ENCODE measurements at regions not wholly inside any gene's neighbourhood (a gene's known extent, or its start where the extent isn't known, plus 50 kb on each side); places are given as distances from the start of the nearest gene placed in this dataset.

- intact Hi-C loops (cut with micrococcal nuclease) = no loop called here
Measured at GRCh38 chr9:135378751-135379150, 100.8 kb upstream of the PPP1R26 start.

GRCh38 chr9:135379540-135380267, 99.9 kb upstream of the PPP1R26 start:
- intact Hi-C loops (cut with micrococcal nuclease) = no loop called here
- Mint-ChIP-seq H3K27ac (ENCODE audit: low read depth, unreplicated experiment) (no peak overlapping the region), H3K9me3 (ENCODE audit: unreplicated experiment) (no peaks in the 10 kb centered on the region), H3K4me1 (ENCODE audit: insufficient read depth, unreplicated experiment) (no peaks in the 10 kb centered on the region), H3K36me3 (ENCODE audit: insufficient read depth, unreplicated experiment) (peaks cover 3% of the 10 kb centered on the region), H3K27me3 (ENCODE audit: insufficient read depth, unreplicated experiment) (peaks cover 12% of the 10 kb centered on the region), H3K4me3 (ENCODE audit: unreplicated experiment) (no peak overlapping the region)
- no peak for TF ChIP-seq CTCF (IDR thresholded peaks at IDR 0.05; ENCODE audit: unreplicated experiment)
- ChIA-PET POLR2A (no interaction called here), CTCF (interaction anchor here (1.1 kb wide), 1 partner anchor 33 kb away, joined by 3 read pairs; no protein-coding TSS in a partner anchor)
- peak; percentile 15 for DNase-seq (ENCODE audit: unreplicated experiment)
- no TSS peak for BruUV-seq (replicated peaks)

More at GRCh38 chr9:135378751-135379150, 100.8 kb upstream of the PPP1R26 start:
- no peak for TF ChIP-seq CTCF (IDR thresholded peaks at IDR 0.05; ENCODE audit: unreplicated experiment)
- ChIA-PET POLR2A (no interaction called here), CTCF (interaction anchor here (1.1 kb wide), 1 partner anchor 34 kb away, joined by 3 read pairs; no protein-coding TSS in a partner anchor)
- Mint-ChIP-seq H3K4me1 (ENCODE audit: insufficient read depth, unreplicated experiment) (no peaks in the 10 kb centered on the region), H3K27ac (ENCODE audit: low read depth, unreplicated experiment) (no peak overlapping the region), H3K27me3 (ENCODE audit: insufficient read depth, unreplicated experiment) (peaks cover 17% of the 10 kb centered on the region), H3K9me3 (ENCODE audit: unreplicated experiment) (no peaks in the 10 kb centered on the region), H3K36me3 (ENCODE audit: insufficient read depth, unreplicated experiment) (no peaks in the 10 kb centered on the region), H3K4me3 (ENCODE audit: unreplicated experiment) (no peak overlapping the region)
- no peak for DNase-seq (ENCODE audit: unreplicated experiment)
- no TSS peak for BruUV-seq (replicated peaks)

GRCh38 chr9:135380311-135380960, 99.1 kb upstream of the PPP1R26 start:
- POLR2A ChIA-PET = no interaction called here
- no peak for DNase-seq (ENCODE audit: unreplicated experiment)
- Mint-ChIP-seq H3K4me3 (ENCODE audit: unreplicated experiment) (no peak overlapping the region), H3K9me3 (ENCODE audit: unreplicated experiment) (no peaks in the 10 kb centered on the region), H3K27me3 (ENCODE audit: insufficient read depth, unreplicated experiment) (peaks cover 4% of the 10 kb centered on the region), H3K36me3 (ENCODE audit: insufficient read depth, unreplicated experiment) (peaks cover 7% of the 10 kb centered on the region), H3K4me1 (ENCODE audit: insufficient read depth, unreplicated experiment) (no peaks in the 10 kb centered on the region), H3K27ac (ENCODE audit: low read depth, unreplicated experiment) (no peak overlapping the region)
- CTCF ChIA-PET = no interaction called here
- intact Hi-C loops (cut with micrococcal nuclease) = no loop called here
- no TSS peak for BruUV-seq (replicated peaks)
- TF ChIP-seq CTCF (IDR thresholded peaks at IDR 0.05; ENCODE audit: unreplicated experiment) = no peak

- Mint-ChIP-seq H3K27ac (ENCODE audit: low read depth, unreplicated experiment) (no peak overlapping the region), H3K4me1 (ENCODE audit: insufficient read depth, unreplicated experiment) (no peaks in the 10 kb centered on the region), H3K9me3 (ENCODE audit: unreplicated experiment) (no peaks in the 10 kb centered on the region), H3K4me3 (ENCODE audit: unreplicated experiment) (no peak overlapping the region), H3K36me3 (ENCODE audit: insufficient read depth, unreplicated experiment) (peaks cover 7% of the 10 kb centered on the region), H3K27me3 (ENCODE audit: insufficient read depth, unreplicated experiment) (no peaks in the 10 kb centered on the region)
- no TSS peak for BruUV-seq (replicated peaks)
- intact Hi-C loops (cut with micrococcal nuclease) = no loop called here
- ChIA-PET POLR2A (no interaction called here), CTCF (no interaction called here)
- no peak for TF ChIP-seq CTCF (IDR thresholded peaks at IDR 0.05; ENCODE audit: unreplicated experiment)
- DNase-seq (ENCODE audit: unreplicated experiment) = no peak
Measured at GRCh38 chr9:135381762-135382310, 97.7 kb upstream of the PPP1R26 start.

Data from MCF 10A (cell line).